OCI-LY7 (cell line): ENCODE measurements at regions not wholly inside any gene's neighbourhood (a gene's known extent, or its start where the extent isn't known, plus 50 kb on each side); places are given as distances from the start of the nearest gene placed in this dataset.
"Not testable (repeated sequence)": the region's sequence is repeated elsewhere in the genome, so short reads cannot be mapped to it uniquely, and the experiment has no call there.

Experiments used
- BruUV-seq: library from RNA; stranded (reverse); fragments of 400-500 nt; replicated peaks from 2 replicates; lab custom pipeline; 2021; lab: Mats Ljungman, UMichigan
- CTCF ChIA-PET: fragments of 300-600 bp; sonication (Branson Sonifier 250); formaldehyde crosslinking; loops from one replicate; lab custom pipeline; 2022; ENCODE audit warnings: antibody characterized with exemption; ENCODE audit not compliant: unreplicated experiment; lab: Charles Lee
- POLR2A ChIA-PET: fragments of 300-600 bp; sonication (Branson Sonifier 250); formaldehyde crosslinking; loops from one replicate; lab custom pipeline; 2022; ENCODE audit warnings: antibody characterized with exemption; lab: Charles Lee
- DNase-seq: peaks from one replicate; pipeline ENCODE4 v3.0.0-alpha.2; 2015; ENCODE audit warnings: low spot score
- H2AFZ ChIP-seq: fragments of 200-600 bp; sonication (generic), shearing (Covaris generic); 2 replicates; pipeline ENCODE4 v1.6.1; 2014; ENCODE audit warnings: mild to moderate bottlenecking, antibody characterized with exemption, low read length, moderate library complexity
- H3K27ac ChIP-seq: fragments of 200-600 bp; sonication (generic); 2 replicates; pipeline ENCODE4 v1.5.1; 2014; ENCODE audit warnings: mixed run types, low read depth, mild to moderate bottlenecking, moderate library complexity, low read length, inconsistent platforms; ENCODE audit not compliant: poor library complexity, severe bottlenecking
- H3K36me3 ChIP-seq: fragments of 200-600 bp; sonication (generic); 2 replicates; pipeline ENCODE4 v1.6.1; 2014; ENCODE audit warnings: mild to moderate bottlenecking, antibody characterized with exemption, low read length, moderate library complexity, mixed read lengths; ENCODE audit not compliant: insufficient read depth
- H3K4me1 ChIP-seq: fragments of 200-600 bp; sonication (generic); 2 replicates; pipeline ENCODE4 v1.5.1; 2014; ENCODE audit warnings: mild to moderate bottlenecking, low read length; ENCODE audit not compliant: insufficient read depth, poor library complexity, severe bottlenecking
- H3K4me2 ChIP-seq: fragments of 200-600 bp; sonication (generic); 2 replicates; pipeline ENCODE4 v1.6.1; 2014; ENCODE audit warnings: mild to moderate bottlenecking, low read length
- H3K4me3 ChIP-seq: fragments of 200-600 bp; sonication (generic); 2 replicates; pipeline ENCODE4 v1.5.1; 2014; ENCODE audit warnings: mild to moderate bottlenecking, low read depth, low read length; ENCODE audit not compliant: poor library complexity, severe bottlenecking
- H3K79me2 ChIP-seq: fragments of 200-600 bp; sonication (generic); 2 replicates; pipeline ENCODE4 v1.6.1; 2016; ENCODE audit warnings: low read depth, mild to moderate bottlenecking, low read length, moderate library complexity, mixed read lengths; ENCODE audit not compliant: insufficient read depth
- H3K9me2 ChIP-seq: fragments of 200-600 bp; sonication (generic); 2 replicates; pipeline ENCODE4 v1.6.1; 2016; ENCODE audit warnings: mild to moderate bottlenecking, low read length, mixed read lengths; ENCODE audit not compliant: insufficient read depth
- H3K9me3 ChIP-seq: fragments of 200-600 bp; sonication (generic); 2 replicates; pipeline ENCODE4 v1.6.1; 2014; ENCODE audit warnings: mild to moderate bottlenecking, mixed run types, low read length, mixed read lengths
- H4K20me1 ChIP-seq: fragments of 200-600 bp; sonication (generic); 2 replicates; pipeline ENCODE4 v1.6.1; 2014; ENCODE audit warnings: mild to moderate bottlenecking, antibody characterized with exemption, low read length, moderate library complexity, mixed read lengths; ENCODE audit not compliant: insufficient read depth
- CTCF ChIP-seq: fragments of 200-600 bp; sonication (generic); conservative IDR thresholded peaks from 2 replicates; pipeline ENCODE4 v1.5.1; 2014; ENCODE audit warnings: mild to moderate bottlenecking, antibody characterized with exemption, low read length, moderate library complexity, mixed read lengths
- EZH2phosphoT487 ChIP-seq: fragments of 200-600 bp; sonication (generic); IDR thresholded peaks from 2 replicates; pipeline ENCODE4 v1.6.1; 2018; ENCODE audit warnings: low read depth, borderline replicate concordance, mild to moderate bottlenecking, mixed run types, antibody characterized with exemption, low read length, moderate library complexity, mixed read lengths
- intact Hi-C: fragments of 100-400 bp; cut with micrococcal nuclease; formaldehyde crosslinking; loops from one replicate; pipeline ENCODE4 v1.10.0; 2022; ENCODE audit not compliant: unreplicated experiment

GRCh38 chr2:186348200-186348599 is 137.9 kb upstream of the ZC3H15 start:
- TF ChIP-seq EZH2phosphoT487 (no peak), CTCF (no peak)
- DNase-seq: no peak
- Histone ChIP-seq H2AFZ (no peak overlapping the region), H3K9me2 (no peaks in the 10 kb centered on the region), H3K4me1 (no peaks in the 10 kb centered on the region), H3K4me3 (no peak overlapping the region), H3K4me2 (no peak overlapping the region), H3K27ac (no peak overlapping the region), H3K9me3 (no peaks in the 10 kb centered on the region), H4K20me1 (no peaks in the 10 kb centered on the region), H3K79me2 (no peaks in the 10 kb centered on the region), H3K36me3 (no peaks in the 10 kb centered on the region)
- intact Hi-C loops: no loop called here
- ChIA-PET POLR2A (no interaction called here), CTCF (no interaction called here)
- BruUV-seq: no TSS peak

- H3K79me2 ChIP-seq: no peaks in the 10 kb centered on the region
- ChIA-PET POLR2A (no interaction called here), CTCF (no interaction called here)
- DNase-seq: no peak
- no TSS peak for BruUV-seq
- no peaks in the 10 kb centered on the region for H3K9me3 ChIP-seq
- H3K4me3 ChIP-seq: no peak overlapping the region
- H3K9me2 ChIP-seq: no peaks in the 10 kb centered on the region
- H2AFZ ChIP-seq: no peak overlapping the region
- TF ChIP-seq EZH2phosphoT487 (no peak), CTCF (no peak)
- no peaks in the 10 kb centered on the region for H3K36me3 ChIP-seq
- no peak overlapping the region for H3K27ac ChIP-seq
- no peak overlapping the region for H3K4me2 ChIP-seq
- intact Hi-C loops: no loop called here
- H3K4me1 ChIP-seq: no peaks in the 10 kb centered on the region
- H4K20me1 ChIP-seq: no peaks in the 10 kb centered on the region
Observed at GRCh38 chr2:186349508-186349907, 136.6 kb upstream of the ZC3H15 start.

GRCh38 chr2:186354160-186354559 is 131.9 kb upstream of the ZC3H15 start:
- H3K27ac ChIP-seq, H3K36me3 ChIP-seq, H3K79me2 ChIP-seq, CTCF ChIA-PET, H2AFZ ChIP-seq, H3K4me3 ChIP-seq, DNase-seq, H3K9me3 ChIP-seq, intact Hi-C loops, H4K20me1 ChIP-seq, BruUV-seq, H3K4me2 ChIP-seq, H3K4me1 ChIP-seq, H3K9me2 ChIP-seq: not testable (repeated sequence)
- POLR2A ChIA-PET: interaction anchor here (0.7 kb wide), 2 partner anchors 293 to 1037 kb away, joined by 3 to 5 read pairs; no protein-coding TSS in a partner anchor
